ENCODE measurements at regions not wholly inside any gene's neighbourhood (a gene's known extent, or its start where the extent isn't known, plus 50 kb on each side); places are given as distances from the start of the nearest gene placed in this dataset.

DNA sequence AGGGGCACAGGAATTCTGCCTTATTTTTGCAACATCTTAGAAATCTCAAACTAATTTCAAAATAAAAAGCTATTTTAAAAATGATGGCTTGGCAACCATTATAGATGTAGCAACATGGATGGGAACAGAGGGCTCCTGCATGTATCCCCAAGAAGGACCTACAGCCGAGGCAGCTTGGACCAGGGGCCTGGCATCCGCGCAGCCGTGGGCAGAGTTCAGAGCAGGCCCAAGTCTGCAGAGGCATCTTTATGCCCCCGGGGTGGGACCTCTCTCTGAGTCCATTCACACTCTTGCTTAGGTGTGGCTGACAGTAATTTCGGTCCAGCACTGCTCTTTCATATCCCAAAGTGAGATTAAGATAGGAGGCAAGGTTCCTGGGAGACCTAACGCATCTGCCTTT is 425.8 kb upstream of the MYT1L start:
- H3K9me3 Mint-ChIP-seq, result peaks cover 26% of the 10 kb centered on the region
- TF ChIP-seq CTCF (IDR thresholded peaks at IDR 0.05; ENCODE audit: unreplicated experiment), result no peak
- no peak for DNase-seq (ENCODE audit: low spot score in 2 of 2, unreplicated experiment in 2 of 2)

GRCh38 chr2:2755990-2756389 is 424.9 kb upstream of the MYT1L start:
- DNase-seq (ENCODE audit: low spot score in 2 of 2, unreplicated experiment in 2 of 2), result no peak
- H3K27ac Mint-ChIP-seq, result no peak overlapping the region
- H3K4me1 Mint-ChIP-seq, result no peaks in the 10 kb centered on the region
- H3K27me3 Mint-ChIP-seq (ENCODE audit: low read depth), result peaks cover 4% of the 10 kb centered on the region
- H3K9me3 Mint-ChIP-seq, result peaks cover 32% of the 10 kb centered on the region
- no peaks in the 10 kb centered on the region for H3K36me3 Mint-ChIP-seq
- no peak overlapping the region for H3K4me3 Mint-ChIP-seq
- TF ChIP-seq CTCF (IDR thresholded peaks at IDR 0.05; ENCODE audit: unreplicated experiment), result no peak

More for the DNA sequence above, 425.8 kb upstream of the MYT1L start:
- Mint-ChIP-seq H3K27me3 (ENCODE audit: low read depth) (peaks cover 4% of the 10 kb centered on the region), H3K4me1 (peaks cover under 1% of the 10 kb centered on the region), H3K36me3 (no peaks in the 10 kb centered on the region), H3K4me3 (no peak overlapping the region), H3K27ac (no peak overlapping the region)

DNA sequence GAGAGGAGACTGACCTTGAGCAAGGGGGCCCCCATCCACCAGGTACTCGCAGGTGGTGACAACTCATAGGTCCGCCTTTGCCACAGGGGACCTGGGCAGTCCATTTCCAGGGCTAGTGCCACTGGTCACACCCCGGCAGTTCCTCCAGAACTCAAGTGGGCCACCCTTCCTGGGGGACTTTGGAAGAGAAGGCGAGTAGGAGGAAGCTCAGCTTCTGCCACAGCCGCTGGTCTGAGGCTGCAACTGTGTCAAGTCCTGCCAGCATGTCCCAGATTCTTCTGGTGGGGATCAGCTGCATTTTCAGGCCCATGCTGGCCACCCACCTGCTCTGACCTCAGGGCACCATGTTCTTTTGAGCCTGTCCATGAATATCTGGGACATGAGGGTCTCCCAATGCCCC is 423.9 kb upstream of the MYT1L start:
- TF ChIP-seq CTCF (IDR thresholded peaks at IDR 0.05; ENCODE audit: unreplicated experiment), result no peak
- H3K27ac Mint-ChIP-seq, result no peak overlapping the region
- H3K4me1 Mint-ChIP-seq, result no peaks in the 10 kb centered on the region
- peaks cover 28% of the 10 kb centered on the region for H3K9me3 Mint-ChIP-seq
- no peak for DNase-seq (ENCODE audit: low spot score in 2 of 2, unreplicated experiment in 2 of 2)
- H3K27me3 Mint-ChIP-seq (ENCODE audit: low read depth), result peaks cover 4% of the 10 kb centered on the region
- H3K36me3 Mint-ChIP-seq, result no peaks in the 10 kb centered on the region
- H3K4me3 Mint-ChIP-seq, result no peak overlapping the region

- H3K36me3 Mint-ChIP-seq, result no peaks in the 10 kb centered on the region
- peaks cover 28% of the 10 kb centered on the region for H3K9me3 Mint-ChIP-seq
- H3K27me3 Mint-ChIP-seq (ENCODE audit: low read depth), result no peaks in the 10 kb centered on the region
- H3K27ac Mint-ChIP-seq, result no peak overlapping the region
- DNase-seq (ENCODE audit: low spot score in 2 of 2, unreplicated experiment in 2 of 2), result no peak
- H3K4me3 Mint-ChIP-seq, result no peak overlapping the region
- H3K4me1 Mint-ChIP-seq, result no peaks in the 10 kb centered on the region
- TF ChIP-seq CTCF (IDR thresholded peaks at IDR 0.05; ENCODE audit: unreplicated experiment), result no peak
Measured at GRCh38 chr2:2751715-2752315, 420.7 kb upstream of the MYT1L start.

- Mint-ChIP-seq H3K36me3 (no peaks in the 10 kb centered on the region), H3K27me3 (ENCODE audit: low read depth) (no peaks in the 10 kb centered on the region), H3K4me3 (no peak overlapping the region), H3K9me3 (peaks cover 28% of the 10 kb centered on the region), H3K27ac (no peak overlapping the region), H3K4me1 (no peaks in the 10 kb centered on the region)
- no peak for TF ChIP-seq CTCF (IDR thresholded peaks at IDR 0.05; ENCODE audit: unreplicated experiment)
- no peak for DNase-seq (ENCODE audit: low spot score in 2 of 2, unreplicated experiment in 2 of 2)
Measured at GRCh38 chr2:2750867-2751714, 420.0 kb upstream of the MYT1L start.

Data from mesothelial cell of epicardium (in vitro differentiated cells).